Activated CD8-positive, alpha-beta memory T cell treated with anti-CD3 and anti-CD28 coated beads, Interleukin-2, amount 10 ng/mL, durations not matched to agents 7 days and 5 days (primary cell): ENCODE measurements at regions not wholly inside any gene's neighbourhood (a gene's known extent, or its start where the extent isn't known, plus 50 kb on each side); places are given as distances from the start of the nearest gene placed in this dataset.
"Not testable (repeated sequence)": the region's sequence is repeated elsewhere in the genome, so short reads cannot be mapped to it uniquely, and the experiment has no call there.

ENCODE experiments used
- ATAC-seq: fragments of 150-1000 bp; cut with Tn5 transposase; one replicate; pipeline ENCODE4 v1.10.0; 2021; ENCODE audit warnings: moderate library complexity
- CTCF ChIA-PET: fragments of 350-600 bp; sonication (Branson Sonifier 250); formaldehyde crosslinking; loops from one replicate; lab custom pipeline; 2021; ENCODE audit warnings: antibody characterized with exemption; lab: Charles Lee
- DNase-seq: peaks from one replicate; pipeline ENCODE4 v3.0.0-alpha.2; 2020
- H3K27ac Mint-ChIP-seq: one replicate; pipeline ENCODE4 v1.8.0; 2021; ENCODE audit warnings: mild to moderate bottlenecking, mixed read lengths
- H3K27me3 Mint-ChIP-seq: one replicate; pipeline ENCODE4 v1.8.0; 2021; ENCODE audit warnings: mixed read lengths
- H3K36me3 Mint-ChIP-seq: one replicate; pipeline ENCODE4 v1.8.0; 2021; ENCODE audit warnings: mild to moderate bottlenecking, mixed read lengths
- H3K4me1 Mint-ChIP-seq: one replicate; pipeline ENCODE4 v1.8.0; 2021; ENCODE audit warnings: mixed read lengths
- H3K4me3 Mint-ChIP-seq: one replicate; pipeline ENCODE4 v1.8.0; 2021; ENCODE audit warnings: mild to moderate bottlenecking, moderate library complexity, mixed read lengths
- H3K9me3 Mint-ChIP-seq: one replicate; pipeline ENCODE4 v1.8.0; 2022; ENCODE audit warnings: low read depth, mixed read lengths

DNA sequence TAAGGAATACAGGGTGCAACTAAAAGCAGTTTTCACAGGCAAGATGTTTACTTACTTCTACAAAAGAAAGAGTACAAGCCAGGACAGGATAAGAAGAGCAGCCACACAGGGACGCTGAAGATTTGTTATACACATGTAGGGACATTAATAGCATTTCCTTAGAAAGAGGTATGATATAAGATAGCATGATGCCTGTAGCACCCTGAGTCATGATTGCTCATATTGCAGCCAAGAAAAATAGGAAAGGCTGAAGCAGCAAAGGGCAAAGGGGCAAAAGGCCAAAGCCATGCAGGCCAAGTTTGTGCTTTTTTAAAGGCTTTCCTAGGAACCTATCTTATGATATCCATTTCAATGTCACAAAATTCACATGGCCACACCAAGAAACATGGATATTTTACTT is 552.0 kb upstream of the TPTE start:
- H3K4me3 Mint-ChIP-seq, H3K4me1 Mint-ChIP-seq: not testable (repeated sequence)

DNA sequence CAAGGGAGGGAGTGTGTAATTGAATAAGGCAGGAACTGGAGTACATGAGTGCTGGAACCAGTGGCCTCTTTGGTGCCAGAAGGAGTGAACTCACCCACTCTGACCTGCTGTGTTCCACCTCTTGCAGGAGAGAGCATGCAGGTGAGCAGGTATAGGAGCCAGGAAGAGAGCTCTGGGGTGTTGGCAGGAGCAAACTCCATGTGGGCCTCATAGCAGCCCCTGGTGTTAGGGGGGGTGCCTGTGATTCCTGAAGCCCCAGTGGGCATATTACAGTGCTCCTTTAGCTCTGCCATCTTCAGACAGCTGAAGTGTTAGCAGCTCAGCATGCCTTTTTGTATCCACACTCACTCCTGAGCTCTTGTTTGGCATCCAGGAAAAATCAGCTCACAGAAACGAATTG is 549.4 kb upstream of the TPTE start:
- H3K4me3 Mint-ChIP-seq, H3K27ac Mint-ChIP-seq, H3K27me3 Mint-ChIP-seq, ATAC-seq, H3K4me1 Mint-ChIP-seq, CTCF ChIA-PET, H3K36me3 Mint-ChIP-seq, H3K9me3 Mint-ChIP-seq, DNase-seq: not testable (repeated sequence)

More for the DNA sequence above, 552.0 kb upstream of the TPTE start:
- DNase-seq, CTCF ChIA-PET, ATAC-seq, H3K27ac Mint-ChIP-seq, H3K36me3 Mint-ChIP-seq, H3K27me3 Mint-ChIP-seq: not testable (repeated sequence)
- peaks cover 12% of the 10 kb centered on the region for H3K9me3 Mint-ChIP-seq

DNA sequence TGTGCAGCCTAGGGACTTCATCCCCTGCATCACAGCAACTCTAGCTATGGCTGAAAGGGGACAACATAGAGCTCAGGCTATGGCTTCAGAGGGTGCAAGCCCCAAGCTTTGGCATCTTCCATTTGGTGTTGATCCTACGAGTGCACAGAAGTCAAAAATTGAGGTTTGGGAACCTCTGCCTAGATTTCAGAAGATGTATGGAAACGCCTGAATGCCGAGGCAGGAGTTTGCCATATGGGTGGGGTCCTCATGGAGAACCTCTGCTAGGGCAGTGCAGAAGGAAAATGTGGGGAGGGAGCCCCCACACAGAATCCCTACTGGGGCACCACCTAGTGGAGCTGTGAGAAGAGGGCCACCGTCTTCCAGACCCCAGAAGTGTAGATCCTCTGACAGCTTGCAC is 543.0 kb upstream of the TPTE start:
- DNase-seq, H3K36me3 Mint-ChIP-seq, H3K4me1 Mint-ChIP-seq, ATAC-seq, CTCF ChIA-PET, H3K4me3 Mint-ChIP-seq, H3K27ac Mint-ChIP-seq, H3K27me3 Mint-ChIP-seq: not testable (repeated sequence)
- H3K9me3 Mint-ChIP-seq: peaks cover 20% of the 10 kb centered on the region

DNA sequence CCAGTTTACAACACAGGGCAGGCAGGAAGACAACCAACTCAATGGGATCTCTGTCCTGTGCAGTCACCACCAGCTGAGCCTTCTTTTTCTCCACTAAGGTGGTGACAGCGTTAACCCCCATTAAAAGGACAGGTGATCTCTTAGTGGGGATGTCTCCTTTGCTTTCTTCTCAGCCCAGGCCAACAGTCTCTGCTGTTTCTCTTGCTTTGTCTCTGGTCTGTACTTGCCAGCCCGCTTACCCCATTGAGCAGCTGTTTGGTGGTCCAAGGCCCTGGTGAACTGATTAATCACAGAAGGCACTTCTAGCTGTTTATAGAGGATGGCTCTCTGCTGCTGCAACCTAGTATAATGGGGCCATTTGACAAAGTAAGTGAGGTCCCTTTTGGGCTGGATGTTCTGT is 523.9 kb upstream of the TPTE start:
- H3K36me3 Mint-ChIP-seq, H3K4me1 Mint-ChIP-seq, CTCF ChIA-PET, ATAC-seq, H3K27ac Mint-ChIP-seq, H3K4me3 Mint-ChIP-seq, DNase-seq, H3K27me3 Mint-ChIP-seq: not testable (repeated sequence)
- H3K9me3 Mint-ChIP-seq: peaks cover 14% of the 10 kb centered on the region

DNA sequence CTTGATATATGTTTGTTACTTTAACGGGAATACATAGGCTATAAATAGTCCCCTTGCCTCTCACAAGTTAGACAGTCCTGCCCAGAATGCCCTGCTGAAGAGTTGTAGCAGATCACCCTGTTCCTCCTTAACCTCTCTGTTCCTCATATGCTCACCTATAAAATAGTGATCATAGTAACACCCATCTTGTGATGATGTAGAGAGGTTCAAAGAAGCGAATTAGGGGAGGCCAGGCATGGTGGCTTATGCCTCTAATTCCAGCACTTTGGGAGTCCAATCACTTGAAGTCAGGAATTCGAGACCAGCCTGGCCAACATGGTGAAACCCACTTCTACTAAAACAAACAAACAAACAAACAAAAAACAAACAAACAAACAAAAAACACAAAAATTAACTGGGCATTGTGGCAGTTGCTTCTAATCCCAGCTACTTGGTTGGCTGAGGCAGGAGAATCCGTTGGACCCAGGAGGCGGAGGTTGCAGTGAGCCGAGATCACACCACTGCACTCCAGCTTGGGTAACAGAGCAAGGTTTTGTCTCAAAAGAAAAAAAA is 518.5 kb upstream of the TPTE start:
- H3K4me1 Mint-ChIP-seq, H3K36me3 Mint-ChIP-seq, H3K27ac Mint-ChIP-seq, H3K4me3 Mint-ChIP-seq, ATAC-seq, CTCF ChIA-PET, DNase-seq, H3K27me3 Mint-ChIP-seq: not testable (repeated sequence)
- peaks cover 24% of the 10 kb centered on the region for H3K9me3 Mint-ChIP-seq

GRCh38 chr21:10005791-10006190 is 515.6 kb upstream of the TPTE start:
- ATAC-seq, DNase-seq, H3K27me3 Mint-ChIP-seq, H3K4me1 Mint-ChIP-seq, H3K4me3 Mint-ChIP-seq, H3K27ac Mint-ChIP-seq, CTCF ChIA-PET, H3K36me3 Mint-ChIP-seq: not testable (repeated sequence)
- H3K9me3 Mint-ChIP-seq: peaks cover 19% of the 10 kb centered on the region

- H3K27ac Mint-ChIP-seq, H3K4me3 Mint-ChIP-seq, H3K27me3 Mint-ChIP-seq, CTCF ChIA-PET, H3K4me1 Mint-ChIP-seq, ATAC-seq, H3K36me3 Mint-ChIP-seq, H3K9me3 Mint-ChIP-seq, DNase-seq: not testable (repeated sequence)
Measured at GRCh38 chr21:10016991-10017390, 504.4 kb upstream of the TPTE start.

DNA sequence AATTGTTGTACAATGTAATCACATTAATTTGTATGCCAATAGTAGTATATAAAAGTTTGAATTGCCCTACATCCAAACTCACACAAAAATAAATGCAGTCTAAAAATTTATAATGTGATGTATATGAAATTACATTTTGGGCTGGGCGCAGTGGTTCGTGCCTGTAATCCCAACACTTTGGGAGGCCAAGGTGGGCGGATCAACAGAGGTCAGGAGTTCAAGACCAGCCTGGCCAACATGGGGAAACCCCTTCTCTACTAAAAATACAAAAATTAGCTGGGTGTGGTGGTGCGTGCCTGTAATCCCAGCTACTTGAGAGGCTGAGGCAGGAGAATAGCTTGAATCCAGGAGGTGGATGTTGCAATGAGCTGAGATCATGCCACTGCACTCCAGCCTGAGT is 503.6 kb upstream of the TPTE start:
- H3K9me3 Mint-ChIP-seq, H3K36me3 Mint-ChIP-seq, CTCF ChIA-PET, H3K27me3 Mint-ChIP-seq, H3K27ac Mint-ChIP-seq, H3K4me3 Mint-ChIP-seq, H3K4me1 Mint-ChIP-seq, DNase-seq, ATAC-seq: not testable (repeated sequence)

- H3K36me3 Mint-ChIP-seq, ATAC-seq, H3K4me3 Mint-ChIP-seq, H3K4me1 Mint-ChIP-seq, CTCF ChIA-PET, H3K27me3 Mint-ChIP-seq, DNase-seq, H3K27ac Mint-ChIP-seq: not testable (repeated sequence)
- H3K9me3 Mint-ChIP-seq: peaks cover 10% of the 10 kb centered on the region
Measured at GRCh38 chr21:10021462-10021861, 499.9 kb upstream of the TPTE start.

GRCh38 chr21:10022745-10023144 is 498.6 kb upstream of the TPTE start:
- H3K4me1 Mint-ChIP-seq, DNase-seq, H3K4me3 Mint-ChIP-seq, H3K27me3 Mint-ChIP-seq, CTCF ChIA-PET, H3K9me3 Mint-ChIP-seq, H3K27ac Mint-ChIP-seq, ATAC-seq, H3K36me3 Mint-ChIP-seq: not testable (repeated sequence)
